ENCODE measurements at regions not wholly inside any gene's neighbourhood (a gene's known extent, or its start where the extent isn't known, plus 50 kb on each side); places are given as distances from the start of the nearest gene placed in this dataset.

DNA sequence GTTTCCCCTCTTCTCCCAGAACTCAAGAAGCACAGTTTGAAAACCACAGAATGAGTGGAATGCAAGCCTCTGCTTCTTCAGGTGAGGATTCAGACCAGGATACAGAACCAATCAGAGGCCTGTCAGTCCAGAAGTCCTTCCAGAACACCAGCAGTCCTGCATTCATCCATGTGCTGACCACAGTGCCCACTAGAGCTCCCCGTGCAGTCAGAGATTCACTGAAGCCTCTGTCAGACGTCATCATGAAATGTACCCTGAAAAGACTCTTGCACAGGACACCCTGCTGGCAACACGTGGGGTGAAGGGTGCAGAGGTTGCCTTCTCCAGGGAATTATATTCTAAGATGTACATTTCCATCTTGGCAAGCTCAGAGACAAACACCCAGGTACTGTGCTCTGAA lies 75.9 kb upstream of the LSM6 start:
- no peak for TF ChIP-seq EP300 (IDR thresholded peaks at IDR 0.05)
- TF ChIP-seq, protein P1, sequence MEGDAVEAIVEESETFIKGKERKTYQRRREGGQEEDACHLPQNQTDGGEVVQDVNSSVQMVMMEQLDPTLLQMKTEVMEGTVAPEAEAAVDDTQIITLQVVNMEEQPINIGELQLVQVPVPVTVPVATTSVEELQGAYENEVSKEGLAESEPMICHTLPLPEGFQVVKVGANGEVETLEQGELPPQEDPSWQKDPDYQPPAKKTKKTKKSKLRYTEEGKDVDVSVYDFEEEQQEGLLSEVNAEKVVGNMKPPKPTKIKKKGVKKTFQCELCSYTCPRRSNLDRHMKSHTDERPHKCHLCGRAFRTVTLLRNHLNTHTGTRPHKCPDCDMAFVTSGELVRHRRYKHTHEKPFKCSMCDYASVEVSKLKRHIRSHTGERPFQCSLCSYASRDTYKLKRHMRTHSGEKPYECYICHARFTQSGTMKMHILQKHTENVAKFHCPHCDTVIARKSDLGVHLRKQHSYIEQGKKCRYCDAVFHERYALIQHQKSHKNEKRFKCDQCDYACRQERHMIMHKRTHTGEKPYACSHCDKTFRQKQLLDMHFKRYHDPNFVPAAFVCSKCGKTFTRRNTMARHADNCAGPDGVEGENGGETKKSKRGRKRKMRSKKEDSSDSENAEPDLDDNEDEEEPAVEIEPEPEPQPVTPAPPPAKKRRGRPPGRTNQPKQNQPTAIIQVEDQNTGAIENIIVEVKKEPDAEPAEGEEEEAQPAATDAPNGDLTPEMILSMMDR (IDR thresholded peaks at IDR 0.05), result no peak
- TF ChIP-seq POLR2A (IDR thresholded peaks at IDR 0.05), result no peak

Measured in ovary (tissue), 3 donors.